ENCODE measurements at regions not wholly inside any gene's neighbourhood (a gene's known extent, or its start where the extent isn't known, plus 50 kb on each side); places are given as distances from the start of the nearest gene placed in this dataset.

DNA sequence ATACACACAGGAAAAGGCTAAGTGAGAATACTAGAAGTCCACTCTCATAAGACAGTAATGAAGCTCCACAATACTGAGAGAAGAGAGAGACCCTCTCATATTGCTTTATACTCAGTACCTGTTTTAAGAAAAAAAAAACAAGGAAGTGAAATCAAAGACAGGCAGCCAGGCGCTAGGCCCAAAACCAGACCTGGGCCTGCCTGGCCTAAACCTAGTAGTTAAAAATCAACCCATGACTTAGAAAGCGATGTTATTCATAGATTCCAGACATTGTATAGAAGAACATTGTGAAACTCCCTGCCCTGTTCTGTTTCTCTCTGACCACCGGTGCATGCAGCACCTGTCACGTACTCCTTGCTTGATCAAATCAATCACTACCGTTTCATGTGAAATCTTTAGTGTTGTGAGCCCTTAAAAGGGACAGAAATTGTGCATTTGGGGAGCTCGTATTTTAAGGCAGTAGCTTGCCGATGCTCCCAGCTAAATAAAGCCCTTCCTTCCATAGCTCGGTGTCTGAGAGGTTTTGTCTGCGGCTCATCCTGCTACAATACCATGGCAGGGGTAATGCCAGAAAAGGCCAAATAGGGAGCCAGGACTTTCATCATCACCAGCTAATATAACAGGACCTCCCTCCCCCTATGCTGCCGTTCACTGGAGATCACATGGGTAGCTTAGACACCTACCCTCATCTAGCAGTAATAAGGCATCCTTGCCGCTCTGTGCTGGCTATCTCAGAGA is 1294.1 kb downstream of the NSUN3 start:
- Histone ChIP-seq H3K4me2 (ENCODE audit: control insufficient read depth, extremely low read depth, insufficient read depth, low read depth, low read length) (no peak overlapping the region), H3K27ac (ENCODE audit: control insufficient read depth, insufficient read depth, low read length) (no peak overlapping the region), H3K79me2 (ENCODE audit: control insufficient read depth, insufficient read depth, low read length) (no peaks in the 10 kb centered on the region), H3K4me3 (ENCODE audit: control insufficient read depth in 2 of 3, extremely low read depth in 1 of 3, insufficient read depth in 2 of 3, low read depth in 1 of 3, low read length in 3 of 3) (no peak overlapping the region), H3K9me1 (ENCODE audit: control insufficient read depth, extremely low read depth, insufficient read depth, low read length) (no peaks in the 10 kb centered on the region), H3K36me3 (ENCODE audit: control insufficient read depth in 2 of 2, extremely low read depth in 1 of 2, insufficient read depth in 2 of 2, low read length in 2 of 2) (no peaks in the 10 kb centered on the region), H3K4me1 (ENCODE audit: control insufficient read depth, extremely low read depth, insufficient read depth, low read length) (no peaks in the 10 kb centered on the region), H3K27me3 (ENCODE audit: control insufficient read depth, extremely low read depth, insufficient read depth, low read length) (no peaks in the 10 kb centered on the region), H3K9me3 (ENCODE audit: control insufficient read depth, low read depth, low read length) (no peaks in the 10 kb centered on the region), H4K20me1 (ENCODE audit: control insufficient read depth, extremely low read depth, insufficient read depth, low read length) (no peaks in the 10 kb centered on the region), H3K9ac (ENCODE audit: control insufficient read depth, extremely low read depth, insufficient read depth, low read length) (no peak overlapping the region), H2AFZ (ENCODE audit: control insufficient read depth, low read length) (no peak overlapping the region)
- dilution Hi-C loops (cut with MboI; ENCODE audit: extremely low pct_ligation_motif_present, low sequenced_read_pairs): no loop called here
- FAIRE-seq (no peak), DNase-seq (ENCODE audit: low read depth, low spot score) (no peak)
- TF ChIP-seq EZH2 (IDR thresholded peaks at IDR 0.05; ENCODE audit: low read length): no peak
- TF ChIP-seq, protein P1, sequence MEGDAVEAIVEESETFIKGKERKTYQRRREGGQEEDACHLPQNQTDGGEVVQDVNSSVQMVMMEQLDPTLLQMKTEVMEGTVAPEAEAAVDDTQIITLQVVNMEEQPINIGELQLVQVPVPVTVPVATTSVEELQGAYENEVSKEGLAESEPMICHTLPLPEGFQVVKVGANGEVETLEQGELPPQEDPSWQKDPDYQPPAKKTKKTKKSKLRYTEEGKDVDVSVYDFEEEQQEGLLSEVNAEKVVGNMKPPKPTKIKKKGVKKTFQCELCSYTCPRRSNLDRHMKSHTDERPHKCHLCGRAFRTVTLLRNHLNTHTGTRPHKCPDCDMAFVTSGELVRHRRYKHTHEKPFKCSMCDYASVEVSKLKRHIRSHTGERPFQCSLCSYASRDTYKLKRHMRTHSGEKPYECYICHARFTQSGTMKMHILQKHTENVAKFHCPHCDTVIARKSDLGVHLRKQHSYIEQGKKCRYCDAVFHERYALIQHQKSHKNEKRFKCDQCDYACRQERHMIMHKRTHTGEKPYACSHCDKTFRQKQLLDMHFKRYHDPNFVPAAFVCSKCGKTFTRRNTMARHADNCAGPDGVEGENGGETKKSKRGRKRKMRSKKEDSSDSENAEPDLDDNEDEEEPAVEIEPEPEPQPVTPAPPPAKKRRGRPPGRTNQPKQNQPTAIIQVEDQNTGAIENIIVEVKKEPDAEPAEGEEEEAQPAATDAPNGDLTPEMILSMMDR (optimal IDR thresholded peaks at IDR 0.05 in 1 of 3, IDR thresholded peaks at IDR 0.05 in 1 of 3, conservative IDR thresholded peaks at IDR 0.05 in 1 of 3; ENCODE audit: extremely low read depth in 1 of 3, insufficient read depth in 2 of 3, low read length in 3 of 3): no peak

DNA sequence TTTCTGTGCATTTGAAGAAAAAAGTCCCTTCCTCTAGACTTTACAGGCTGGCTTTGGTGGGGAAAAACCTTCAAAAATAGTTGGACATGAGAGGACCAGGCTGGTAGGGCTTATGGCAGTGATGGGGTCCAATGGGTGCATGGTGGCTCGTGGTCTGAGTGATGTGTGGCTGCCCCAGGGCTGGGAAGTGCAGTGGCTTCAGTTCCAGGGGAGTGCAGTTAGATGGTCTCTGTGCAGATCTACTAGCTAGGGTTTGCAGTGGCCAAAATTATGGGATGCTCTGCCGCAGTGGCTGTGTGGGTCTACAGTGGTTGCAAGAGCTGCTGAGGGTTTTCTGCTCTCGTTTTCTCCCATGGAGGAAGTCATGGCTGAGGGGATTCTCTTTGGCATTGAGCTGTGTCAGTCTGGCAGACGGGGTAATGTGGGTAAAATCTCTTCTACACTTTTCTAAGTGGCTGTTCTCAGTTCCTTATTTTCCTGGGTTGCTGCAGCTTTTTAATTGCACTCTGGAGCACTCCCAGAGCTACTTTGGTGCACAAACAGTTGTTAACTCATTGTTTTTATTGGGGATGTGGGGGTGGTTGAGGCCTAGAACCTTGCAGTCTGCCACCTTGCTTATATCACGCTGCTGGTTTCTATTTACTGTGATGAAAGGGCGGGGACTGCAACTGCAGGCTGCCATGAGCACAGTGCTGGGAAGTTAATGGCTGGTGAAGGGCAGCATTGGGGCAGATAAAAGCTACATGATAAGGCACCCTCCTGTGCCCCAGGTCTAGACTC is 1324.6 kb downstream of the NSUN3 start:
- no peak overlapping the region for H2AFZ ChIP-seq (ENCODE audit: control insufficient read depth, low read length)
- no peaks in the 10 kb centered on the region for H3K4me1 ChIP-seq (ENCODE audit: control insufficient read depth, extremely low read depth, insufficient read depth, low read length)
- FAIRE-seq: no peak
- H3K27me3 ChIP-seq (ENCODE audit: control insufficient read depth, extremely low read depth, insufficient read depth, low read length): no peaks in the 10 kb centered on the region
- dilution Hi-C loops (cut with MboI; ENCODE audit: extremely low pct_ligation_motif_present, low sequenced_read_pairs): no loop called here
- H3K9me3 ChIP-seq (ENCODE audit: control insufficient read depth, low read depth, low read length): no peaks in the 10 kb centered on the region
- no peak for DNase-seq (ENCODE audit: low read depth, low spot score)
- H3K4me3 ChIP-seq (ENCODE audit: control insufficient read depth in 2 of 3, extremely low read depth in 1 of 3, insufficient read depth in 2 of 3, low read depth in 1 of 3, low read length in 3 of 3): no peak overlapping the region
- TF ChIP-seq EZH2 (IDR thresholded peaks at IDR 0.05; ENCODE audit: low read length): no peak
- TF ChIP-seq, protein P1 (optimal IDR thresholded peaks at IDR 0.05 in 1 of 3, IDR thresholded peaks at IDR 0.05 in 1 of 3, conservative IDR thresholded peaks at IDR 0.05 in 1 of 3; ENCODE audit: extremely low read depth in 1 of 3, insufficient read depth in 2 of 3, low read length in 3 of 3): no peak
- H3K4me2 ChIP-seq (ENCODE audit: control insufficient read depth, extremely low read depth, insufficient read depth, low read depth, low read length): no peak overlapping the region
- H3K36me3 ChIP-seq (ENCODE audit: control insufficient read depth in 2 of 2, extremely low read depth in 1 of 2, insufficient read depth in 2 of 2, low read length in 2 of 2): no peaks in the 10 kb centered on the region
- H3K27ac ChIP-seq (ENCODE audit: control insufficient read depth, insufficient read depth, low read length): no peak overlapping the region
- H3K9me1 ChIP-seq (ENCODE audit: control insufficient read depth, extremely low read depth, insufficient read depth, low read length): no peaks in the 10 kb centered on the region
- no peaks in the 10 kb centered on the region for H3K79me2 ChIP-seq (ENCODE audit: control insufficient read depth, insufficient read depth, low read length)
- H4K20me1 ChIP-seq (ENCODE audit: control insufficient read depth, extremely low read depth, insufficient read depth, low read length): no peaks in the 10 kb centered on the region
- H3K9ac ChIP-seq (ENCODE audit: control insufficient read depth, extremely low read depth, insufficient read depth, low read length): no peak overlapping the region

All from keratinocyte (primary cell).